ENCODE measurements at regions not wholly inside any gene's neighbourhood (a gene's known extent, or its start where the extent isn't known, plus 50 kb on each side); places are given as distances from the start of the nearest gene placed in this dataset.
"Not testable (repeated sequence)": the region's sequence is repeated elsewhere in the genome, so short reads cannot be mapped to it uniquely, and the experiment has no call there.

- intact Hi-C loops (cut with DNase I); DNase-seq: not testable (repeated sequence)
- peak; percentile 82 for ATAC-seq (ENCODE audit: poor library complexity)
Measured at GRCh38 chrY:25396911-25397310, 225.0 kb upstream of the CDY1 start.

GRCh38 chrY:25399081-25399480 lies 222.8 kb upstream of the CDY1 start:
- DNase-seq; intact Hi-C loops (cut with DNase I); ATAC-seq (ENCODE audit: poor library complexity): not testable (repeated sequence)

GRCh38 chrY:25408327-25408726 lies 213.6 kb upstream of the CDY1 start:
- intact Hi-C loops (cut with DNase I); ATAC-seq (ENCODE audit: poor library complexity); DNase-seq: not testable (repeated sequence)
